VCaP (cell line): ENCODE measurements at regions not wholly inside any gene's neighbourhood (a gene's known extent, or its start where the extent isn't known, plus 50 kb on each side); places are given as distances from the start of the nearest gene placed in this dataset.

Experiments used
- H3K27ac ChIP-seq: fragments of 450-650 bp; 2 replicates; pipeline ENCODE4 v1.5.1; 2017
- TF ChIP-seq, protein P1 (sequence below): fragments of 450-650 bp; conservative IDR thresholded peaks from 2 replicates; pipeline ENCODE4 v1.5.1; 2017; ENCODE audit warnings: mild to moderate bottlenecking, moderate library complexity

DNA sequence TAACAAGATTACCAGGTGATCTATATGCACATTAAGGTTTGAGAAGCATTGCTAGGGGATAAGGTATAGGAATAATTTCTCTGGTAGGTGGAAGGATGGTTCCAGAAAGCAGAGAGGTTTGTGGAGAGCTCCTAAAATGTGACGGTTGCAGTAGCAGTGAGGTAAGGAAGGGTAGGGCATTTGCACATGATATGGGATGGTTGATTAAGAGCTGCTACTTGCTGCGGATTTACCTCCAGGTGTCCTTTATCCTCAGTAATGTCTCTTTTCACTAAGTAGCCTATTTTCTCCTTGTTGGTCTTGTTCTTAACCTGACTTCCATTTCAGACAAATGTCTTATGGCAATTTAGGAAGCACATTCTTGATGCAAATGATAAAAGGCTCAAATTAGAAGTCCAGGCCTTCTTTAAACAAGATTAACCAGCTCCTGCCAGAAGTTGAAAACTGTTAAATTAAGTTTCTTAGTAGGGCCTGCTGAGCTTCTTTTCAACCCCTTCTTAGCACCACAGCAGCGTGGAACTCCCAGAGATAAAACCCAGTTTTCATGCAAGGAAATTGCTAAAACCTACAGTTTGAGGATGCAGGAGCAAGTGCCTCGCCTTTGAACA lies 231.1 kb upstream of the GADL1 start:
- no peak overlapping the region for H3K27ac ChIP-seq
- TF ChIP-seq, protein P1, sequence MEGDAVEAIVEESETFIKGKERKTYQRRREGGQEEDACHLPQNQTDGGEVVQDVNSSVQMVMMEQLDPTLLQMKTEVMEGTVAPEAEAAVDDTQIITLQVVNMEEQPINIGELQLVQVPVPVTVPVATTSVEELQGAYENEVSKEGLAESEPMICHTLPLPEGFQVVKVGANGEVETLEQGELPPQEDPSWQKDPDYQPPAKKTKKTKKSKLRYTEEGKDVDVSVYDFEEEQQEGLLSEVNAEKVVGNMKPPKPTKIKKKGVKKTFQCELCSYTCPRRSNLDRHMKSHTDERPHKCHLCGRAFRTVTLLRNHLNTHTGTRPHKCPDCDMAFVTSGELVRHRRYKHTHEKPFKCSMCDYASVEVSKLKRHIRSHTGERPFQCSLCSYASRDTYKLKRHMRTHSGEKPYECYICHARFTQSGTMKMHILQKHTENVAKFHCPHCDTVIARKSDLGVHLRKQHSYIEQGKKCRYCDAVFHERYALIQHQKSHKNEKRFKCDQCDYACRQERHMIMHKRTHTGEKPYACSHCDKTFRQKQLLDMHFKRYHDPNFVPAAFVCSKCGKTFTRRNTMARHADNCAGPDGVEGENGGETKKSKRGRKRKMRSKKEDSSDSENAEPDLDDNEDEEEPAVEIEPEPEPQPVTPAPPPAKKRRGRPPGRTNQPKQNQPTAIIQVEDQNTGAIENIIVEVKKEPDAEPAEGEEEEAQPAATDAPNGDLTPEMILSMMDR = no peak

GRCh38 chr3:31129241-31129640 lies 234.8 kb upstream of the GADL1 start:
- no peak overlapping the region for H3K27ac ChIP-seq
- TF ChIP-seq, protein P1 = no peak

- H3K27ac ChIP-seq = no peak overlapping the region
- TF ChIP-seq, protein P1 = peak; percentile 94
Observed at GRCh38 chr3:31132132-31132769, 237.8 kb upstream of the GADL1 start.

DNA sequence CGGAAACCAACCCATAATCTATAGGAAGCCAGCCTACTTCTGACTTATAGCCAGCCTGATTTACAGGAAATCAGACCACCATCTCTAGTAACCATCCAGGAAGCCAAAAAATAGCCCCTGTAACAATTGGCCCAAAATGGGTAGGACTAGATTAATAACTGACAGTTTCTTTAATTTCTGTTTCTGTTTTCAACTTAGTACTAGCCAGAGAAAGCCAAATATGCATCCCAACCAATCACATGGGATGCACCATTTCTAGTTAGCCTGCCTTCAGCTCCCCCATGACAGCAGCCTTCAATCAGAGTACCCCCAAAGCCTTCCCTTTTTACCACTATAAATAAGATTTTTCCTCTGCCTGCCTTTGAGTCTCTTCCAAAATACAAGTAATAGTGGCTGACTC lies 239.1 kb upstream of the GADL1 start:
- H3K27ac ChIP-seq = no peak overlapping the region
- TF ChIP-seq, protein P1 = no peak

DNA sequence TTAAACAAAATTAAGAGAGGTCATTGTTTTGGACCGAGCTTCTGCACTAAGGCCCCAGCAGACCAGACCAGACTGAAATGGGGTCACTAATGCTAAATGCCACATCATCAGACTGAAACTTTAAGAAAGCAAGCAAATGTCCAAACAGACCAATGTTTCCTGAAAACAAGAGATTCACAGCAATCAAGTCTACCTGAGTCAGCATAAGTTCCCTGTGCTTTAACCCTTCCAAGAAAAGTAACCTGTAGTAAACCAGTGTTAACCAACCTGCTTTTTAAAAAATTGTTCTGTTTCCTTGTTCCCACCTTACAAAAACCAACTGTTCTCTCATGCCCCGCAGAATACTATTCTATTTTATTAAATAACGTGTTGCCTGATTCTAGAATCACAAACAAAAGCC lies 241.1 kb upstream of the GADL1 start:
- TF ChIP-seq, protein P1 = no peak
- H3K27ac ChIP-seq = no peak overlapping the region

DNA sequence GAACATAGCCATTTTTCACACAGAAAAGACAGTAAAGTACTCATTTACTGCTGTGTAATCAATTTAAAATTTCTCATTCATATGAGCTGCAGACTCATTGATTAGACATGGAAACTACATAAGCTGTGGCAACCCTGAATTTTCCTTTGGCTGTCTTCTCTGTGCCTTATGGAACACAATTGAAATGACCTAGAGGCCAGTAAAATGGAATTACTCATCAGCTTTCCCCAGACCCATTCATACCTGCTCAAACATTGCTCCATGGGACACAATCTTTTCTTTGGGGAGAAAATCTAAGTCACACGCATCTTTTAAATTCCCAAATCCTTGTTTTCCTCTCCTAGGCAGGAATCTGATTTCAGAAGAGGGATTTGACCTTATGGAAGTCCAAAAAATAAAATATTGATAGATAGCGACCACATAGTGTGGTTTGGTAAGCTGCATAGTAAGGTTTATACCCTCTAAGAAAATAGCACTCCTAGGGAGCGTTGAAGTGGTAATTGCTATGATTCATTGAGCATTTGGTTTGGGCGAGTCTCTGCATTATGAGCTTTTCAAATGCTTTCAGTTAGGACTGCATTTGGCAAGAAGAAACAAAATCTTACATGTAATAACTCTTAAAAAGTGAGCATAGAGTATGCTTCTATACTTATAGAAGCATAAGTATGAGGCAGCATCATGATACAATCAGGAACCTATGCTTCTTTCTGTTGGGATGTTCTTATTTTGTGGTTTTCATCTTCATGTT lies 243.4 kb upstream of the GADL1 start:
- TF ChIP-seq, protein P1 = no peak
- H3K27ac ChIP-seq = no peak overlapping the region

DNA sequence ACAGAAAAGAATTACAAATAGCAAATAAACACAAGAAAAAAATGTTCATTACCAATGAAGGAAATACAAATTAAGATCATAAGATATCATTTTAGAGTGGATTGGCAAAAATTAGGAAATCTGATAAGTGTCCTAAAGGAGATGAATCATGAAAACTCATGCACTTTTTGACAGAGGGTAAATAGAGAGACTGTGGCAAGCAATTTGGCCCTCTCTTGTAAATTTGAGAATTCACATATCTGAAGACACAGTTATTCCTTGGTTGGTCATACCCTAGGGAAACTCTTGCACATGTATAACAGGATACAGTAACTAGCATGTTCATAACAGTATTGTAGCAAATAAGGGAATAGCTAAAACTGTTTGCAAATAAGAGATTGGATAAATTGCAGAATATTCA lies 246.0 kb upstream of the GADL1 start:
- no peak overlapping the region for H3K27ac ChIP-seq
- TF ChIP-seq, protein P1 = no peak
